CMK (cell line): ENCODE measurements at regions not wholly inside any gene's neighbourhood (a gene's known extent, or its start where the extent isn't known, plus 50 kb on each side); places are given as distances from the start of the nearest gene placed in this dataset.
"Not testable (repeated sequence)": the region's sequence is repeated elsewhere in the genome, so short reads cannot be mapped to it uniquely, and the experiment has no call there.

Source experiments
- DNase-seq: peaks from one replicate; pipeline ENCODE4 v3.0.0-alpha.2; 2010; ENCODE audit warnings: low read depth

DNA sequence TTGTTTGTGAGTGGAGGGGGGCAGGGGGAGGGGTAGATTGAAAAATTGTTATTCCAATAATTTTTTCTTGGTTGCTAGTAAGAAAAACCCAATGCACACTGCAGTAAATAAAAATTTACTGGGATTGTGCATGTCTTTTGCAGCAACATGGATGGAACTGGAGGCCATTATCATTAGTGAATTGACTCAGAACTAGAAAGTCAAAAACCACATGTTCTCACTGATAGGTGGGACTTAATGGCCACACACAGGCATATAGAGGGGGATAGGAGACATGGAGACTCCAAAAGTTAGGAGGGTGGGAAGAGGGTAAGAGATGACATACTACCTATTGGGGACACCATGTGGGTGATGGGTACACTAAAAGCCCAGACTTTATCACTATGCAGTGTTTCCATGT is 67.2 kb downstream of the BUB3 start:
- DNase-seq, result no peak

- DNase-seq, result no peak
These were observed 68.6 kb downstream of the BUB3 start for GRCh38 chr10:123222832-123223231.

- no peak for DNase-seq
These were observed 73.5 kb downstream of the BUB3 start for GRCh38 chr10:123227706-123228105.

DNA sequence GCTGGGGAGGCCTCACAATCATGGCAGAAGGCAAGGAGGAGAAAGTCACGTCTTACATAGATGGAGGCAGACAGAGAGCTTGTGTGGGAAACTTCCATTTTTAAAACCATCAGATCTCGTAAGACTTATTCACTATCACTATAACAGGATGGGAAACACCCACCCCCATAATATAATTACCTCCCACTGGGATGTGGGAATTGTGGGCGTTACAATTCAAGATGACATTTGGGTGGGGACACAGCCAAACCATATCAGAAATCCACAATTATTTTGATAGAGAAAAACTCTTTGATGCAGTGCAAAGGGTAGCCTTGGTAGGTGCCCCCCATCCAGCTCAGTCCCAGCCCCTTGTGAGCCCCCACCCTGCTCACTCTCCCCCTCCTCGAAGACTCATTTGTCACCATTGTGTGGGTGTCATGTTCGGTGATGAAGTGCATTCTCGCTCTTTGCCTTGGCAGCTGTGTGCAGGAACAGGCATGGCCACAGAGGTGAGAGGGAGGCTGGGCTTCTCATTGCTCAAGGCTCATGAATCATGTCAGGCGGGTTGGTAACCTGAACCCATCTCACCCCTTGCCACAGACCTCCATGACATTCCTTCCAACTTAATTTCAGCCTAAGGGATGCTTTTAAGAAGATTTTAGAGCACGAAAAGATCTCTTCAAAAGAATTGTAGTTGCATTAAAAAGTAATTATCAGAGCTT is 75.9 kb downstream of the BUB3 start:
- no peak for DNase-seq

- not testable (repeated sequence) for DNase-seq
These were observed 78.7 kb downstream of the BUB3 start for GRCh38 chr10:123232879-123233278.

GRCh38 chr10:123235014-123235413 is 80.8 kb downstream of the BUB3 start:
- not testable (repeated sequence) for DNase-seq

- no peak for DNase-seq
These were observed 81.9 kb downstream of the BUB3 start for GRCh38 chr10:123236126-123236525.

GRCh38 chr10:123240250-123240649 is 86.0 kb downstream of the BUB3 start:
- DNase-seq, result no peak

GRCh38 chr10:123240776-123241175 is 86.6 kb downstream of the BUB3 start:
- no peak for DNase-seq

DNA sequence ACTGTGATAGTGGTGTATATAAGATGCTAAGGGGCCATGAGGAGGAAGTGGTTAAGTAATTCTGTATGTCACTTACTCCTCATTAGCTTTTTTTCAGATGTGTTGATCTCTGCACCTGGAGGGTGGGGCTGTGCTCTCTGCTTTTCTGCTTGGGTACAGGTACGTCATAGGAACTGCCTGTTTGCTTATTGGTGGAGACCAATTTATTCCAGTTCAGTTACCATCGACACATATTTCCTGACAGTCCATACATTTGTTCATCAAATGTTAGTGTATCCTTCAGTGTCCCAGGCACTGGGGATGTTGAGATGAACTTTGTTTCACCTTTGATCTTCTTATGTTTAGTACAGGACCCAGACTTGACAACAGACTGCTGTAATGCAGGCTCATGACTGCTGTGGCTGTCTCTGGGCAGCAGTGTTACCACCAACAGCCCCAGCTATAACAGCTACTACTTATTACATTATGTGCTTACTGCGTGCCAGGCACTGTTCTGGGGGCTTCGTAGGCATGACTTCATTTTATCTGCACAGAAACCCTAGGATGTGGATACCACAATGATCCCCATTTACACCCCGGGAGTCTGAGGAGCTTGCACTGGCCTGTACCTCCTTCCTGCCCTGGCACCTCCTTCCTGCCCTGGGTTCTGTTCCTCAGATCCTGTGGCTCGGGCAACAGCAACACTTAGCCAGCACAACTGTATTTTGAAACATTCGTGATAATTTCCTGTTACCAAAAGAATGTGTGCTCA is 87.4 kb downstream of the BUB3 start:
- no peak for DNase-seq

DNA sequence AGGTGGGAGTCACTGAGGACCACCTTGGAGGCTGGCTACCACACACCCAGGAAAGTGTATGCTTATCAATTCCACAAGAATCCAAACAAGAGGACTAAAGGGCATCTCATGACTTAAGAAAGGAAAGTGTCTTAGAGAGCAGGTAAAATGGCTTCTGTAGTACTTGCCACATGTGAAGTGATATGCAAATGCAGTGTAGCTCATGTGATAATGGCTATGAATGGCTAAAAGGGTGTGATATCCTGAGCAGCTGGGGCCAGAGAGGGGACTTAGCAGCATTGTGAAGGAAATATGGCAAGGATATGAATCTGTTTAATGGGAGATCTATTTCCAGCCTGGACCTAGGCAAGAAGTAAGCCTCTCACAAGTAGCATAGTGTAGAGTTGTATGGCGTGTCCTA is 90.5 kb downstream of the BUB3 start:
- DNase-seq, result no peak

DNA sequence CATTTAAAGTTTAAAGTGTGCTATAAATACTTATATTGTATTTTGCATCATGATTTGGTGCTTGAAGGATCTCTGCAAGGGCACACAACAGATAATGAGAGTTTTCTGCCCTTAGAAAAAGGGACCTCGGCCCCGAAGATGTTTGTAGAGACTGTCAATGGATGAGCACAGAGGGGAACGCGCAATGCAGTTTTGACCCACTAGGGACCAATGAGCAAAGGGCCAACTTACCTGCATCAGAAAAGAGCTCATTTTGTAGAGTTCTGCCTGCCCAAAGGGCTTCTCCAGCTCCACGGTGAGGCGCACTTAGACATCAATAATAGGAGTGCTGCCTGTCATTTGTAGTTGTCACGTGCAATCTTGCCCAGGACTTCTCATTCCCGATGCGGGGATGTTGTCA is 91.1 kb downstream of the BUB3 start:
- DNase-seq, result no peak

GRCh38 chr10:123249894-123250293 is 95.7 kb downstream of the BUB3 start:
- DNase-seq, result no peak

DNA sequence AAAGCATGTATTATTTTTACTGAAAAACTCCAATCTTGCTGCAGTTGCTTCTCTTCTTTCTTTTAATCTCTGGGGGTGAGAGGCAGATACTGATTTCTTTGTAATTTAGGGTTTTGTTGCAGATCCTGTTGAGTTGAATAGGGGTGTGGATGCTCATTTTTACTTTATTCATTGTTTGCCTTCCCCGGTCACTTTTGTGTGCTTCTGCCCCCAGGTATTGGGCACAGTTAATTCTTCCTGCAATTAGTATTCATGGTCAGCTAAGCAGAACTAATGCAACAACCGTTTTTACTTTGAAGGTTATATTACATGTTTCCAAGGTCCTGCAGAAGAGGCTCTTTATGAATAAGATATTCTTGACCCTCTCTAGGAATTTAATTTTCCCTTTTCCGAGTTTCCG is 96.4 kb downstream of the BUB3 start:
- DNase-seq, result no peak

DNA sequence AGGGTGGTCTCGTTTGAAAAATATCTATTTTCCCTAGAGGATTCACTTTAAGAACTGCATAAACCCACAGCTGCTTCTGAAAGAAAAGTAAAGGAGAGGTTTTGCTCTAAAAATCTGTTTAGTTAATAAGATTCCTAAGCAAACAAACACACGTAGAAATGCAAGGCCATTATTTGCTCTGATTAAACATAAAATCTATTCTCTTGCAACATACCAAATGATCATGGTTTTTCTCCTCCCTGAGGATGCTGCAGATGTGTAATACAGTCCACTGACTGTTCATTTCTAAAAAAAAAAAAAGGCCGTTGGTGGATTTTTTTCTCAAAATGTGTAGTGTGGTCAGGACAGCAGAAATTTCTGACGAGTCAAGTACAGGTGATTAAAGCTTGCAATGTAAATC is 98.6 kb downstream of the BUB3 start:
- DNase-seq, result no peak

GRCh38 chr10:123254343-123254742 is 100.1 kb downstream of the BUB3 start:
- not testable (repeated sequence) for DNase-seq

- no peak for DNase-seq
These were observed 103.8 kb downstream of the BUB3 start for GRCh38 chr10:123257904-123258456.

DNA sequence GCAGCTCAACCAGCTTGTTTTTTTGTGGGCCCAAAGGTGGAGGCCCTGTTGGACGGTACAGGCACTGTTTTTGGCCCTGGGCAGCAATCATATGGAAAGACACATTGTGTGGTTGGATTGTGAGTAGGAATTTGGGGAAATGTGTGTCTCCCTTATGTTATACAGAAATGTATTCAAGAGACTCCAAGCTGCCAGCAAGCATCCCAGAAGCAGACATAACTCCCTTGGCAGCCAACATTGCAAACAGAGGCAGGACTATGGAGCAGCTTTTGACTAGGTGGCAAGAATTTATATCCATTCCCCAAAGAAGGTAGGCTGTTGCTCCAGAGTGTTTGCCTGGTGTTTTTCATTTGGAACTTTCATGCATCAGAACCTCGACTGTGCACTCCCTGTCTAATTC is 104.9 kb downstream of the BUB3 start:
- no peak for DNase-seq

DNA sequence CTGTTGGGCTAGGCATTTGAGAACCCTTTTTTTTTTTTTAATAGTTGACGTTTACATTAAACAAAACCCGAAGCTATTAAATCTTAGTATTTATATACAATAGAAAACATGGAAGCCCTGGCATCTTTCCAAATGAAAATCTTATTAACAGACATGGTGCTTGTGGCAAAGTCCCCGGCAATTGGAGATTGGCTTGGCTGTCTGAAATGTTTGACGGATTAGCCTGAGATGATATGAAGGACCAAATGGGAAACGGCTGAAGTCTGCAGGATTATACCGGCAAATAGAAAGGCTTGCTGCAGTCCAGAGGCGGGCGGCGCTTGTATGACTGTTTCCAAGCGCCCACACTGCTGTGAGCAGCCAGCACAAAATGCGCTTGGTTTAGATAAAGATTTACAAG is 105.6 kb downstream of the BUB3 start:
- DNase-seq, result no peak

- no peak for DNase-seq
These were observed 108.3 kb downstream of the BUB3 start for GRCh38 chr10:123262456-123262855.

DNA sequence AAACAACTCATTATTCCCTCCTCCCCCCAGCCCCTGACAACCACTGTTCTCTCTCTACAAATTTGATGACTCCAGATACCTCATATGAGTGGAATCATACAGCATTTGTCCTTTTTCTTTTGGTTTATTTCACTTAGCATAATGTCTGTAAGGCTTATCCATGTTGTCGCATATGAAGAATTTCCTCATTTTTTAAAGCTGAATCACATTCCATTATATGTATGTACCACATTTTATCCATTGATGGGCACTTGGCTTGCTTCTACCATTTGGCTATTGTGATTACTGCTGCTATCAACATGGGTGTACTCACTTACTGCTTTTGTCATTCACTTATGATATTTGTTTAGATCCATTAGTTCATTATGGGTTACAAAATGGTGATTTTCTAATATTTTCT is 112.8 kb downstream of the BUB3 start:
- no peak for DNase-seq

- no peak for DNase-seq
These were observed 114.9 kb downstream of the BUB3 start for GRCh38 chr10:123269017-123269552.

DNA sequence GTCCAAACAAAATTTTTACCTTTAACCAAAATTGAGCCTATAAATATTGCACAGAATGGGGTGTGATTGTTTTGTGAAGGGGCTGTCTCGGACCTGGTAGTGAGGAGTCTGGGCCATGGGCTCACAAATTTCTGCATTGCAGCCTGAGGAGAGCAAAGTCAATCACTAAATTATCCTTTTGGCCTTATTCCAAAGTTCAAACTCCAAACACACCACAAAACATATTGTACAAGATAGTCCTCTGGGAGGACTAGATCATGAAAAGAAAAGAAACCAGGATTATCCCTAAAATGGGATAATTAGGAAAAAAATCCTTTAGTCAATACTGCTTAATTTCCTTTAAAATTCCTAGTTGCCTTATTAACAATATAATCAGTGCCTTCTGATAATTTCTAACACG is 115.5 kb downstream of the BUB3 start:
- no peak for DNase-seq
